ENCODE measurements at regions not wholly inside any gene's neighbourhood (a gene's known extent, or its start where the extent isn't known, plus 50 kb on each side); places are given as distances from the start of the nearest gene placed in this dataset.

DNA sequence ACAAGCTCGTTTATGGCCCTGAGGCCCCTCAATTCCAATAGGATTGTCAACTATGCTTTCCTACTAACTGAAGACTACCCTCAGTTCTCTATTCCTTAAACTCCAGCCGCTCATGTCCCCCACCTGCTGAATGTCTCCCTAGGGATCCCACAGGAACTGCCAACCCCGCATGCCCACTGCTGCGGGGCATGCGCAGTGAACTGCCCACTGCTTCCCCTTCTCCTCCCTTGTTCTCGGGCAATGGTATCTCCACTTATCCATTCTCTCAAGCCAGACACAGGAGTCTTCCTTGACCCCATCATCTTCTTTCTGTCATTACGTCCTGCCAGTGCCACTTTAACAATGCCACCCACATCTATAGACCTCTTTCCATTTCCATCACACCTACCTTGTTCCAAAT, 90.0 kb downstream of the FGF18 start:
- no peak for FAIRE-seq
- DNase-seq (ENCODE audit: low read depth): no peak
- TF ChIP-seq, protein P1, sequence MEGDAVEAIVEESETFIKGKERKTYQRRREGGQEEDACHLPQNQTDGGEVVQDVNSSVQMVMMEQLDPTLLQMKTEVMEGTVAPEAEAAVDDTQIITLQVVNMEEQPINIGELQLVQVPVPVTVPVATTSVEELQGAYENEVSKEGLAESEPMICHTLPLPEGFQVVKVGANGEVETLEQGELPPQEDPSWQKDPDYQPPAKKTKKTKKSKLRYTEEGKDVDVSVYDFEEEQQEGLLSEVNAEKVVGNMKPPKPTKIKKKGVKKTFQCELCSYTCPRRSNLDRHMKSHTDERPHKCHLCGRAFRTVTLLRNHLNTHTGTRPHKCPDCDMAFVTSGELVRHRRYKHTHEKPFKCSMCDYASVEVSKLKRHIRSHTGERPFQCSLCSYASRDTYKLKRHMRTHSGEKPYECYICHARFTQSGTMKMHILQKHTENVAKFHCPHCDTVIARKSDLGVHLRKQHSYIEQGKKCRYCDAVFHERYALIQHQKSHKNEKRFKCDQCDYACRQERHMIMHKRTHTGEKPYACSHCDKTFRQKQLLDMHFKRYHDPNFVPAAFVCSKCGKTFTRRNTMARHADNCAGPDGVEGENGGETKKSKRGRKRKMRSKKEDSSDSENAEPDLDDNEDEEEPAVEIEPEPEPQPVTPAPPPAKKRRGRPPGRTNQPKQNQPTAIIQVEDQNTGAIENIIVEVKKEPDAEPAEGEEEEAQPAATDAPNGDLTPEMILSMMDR (IDR thresholded peaks at IDR 0.05; ENCODE audit: insufficient read depth, low read length, severe bottlenecking): no peak
- no peak overlapping the region for H3K4me3 ChIP-seq (ENCODE audit: low read depth, low read length)
- H3K27me3 ChIP-seq (ENCODE audit: control insufficient read depth, insufficient read depth, low read length): no peaks in the 10 kb centered on the region
- H3K36me3 ChIP-seq (ENCODE audit: control insufficient read depth, insufficient read depth, low read length): no peaks in the 10 kb centered on the region

DNA sequence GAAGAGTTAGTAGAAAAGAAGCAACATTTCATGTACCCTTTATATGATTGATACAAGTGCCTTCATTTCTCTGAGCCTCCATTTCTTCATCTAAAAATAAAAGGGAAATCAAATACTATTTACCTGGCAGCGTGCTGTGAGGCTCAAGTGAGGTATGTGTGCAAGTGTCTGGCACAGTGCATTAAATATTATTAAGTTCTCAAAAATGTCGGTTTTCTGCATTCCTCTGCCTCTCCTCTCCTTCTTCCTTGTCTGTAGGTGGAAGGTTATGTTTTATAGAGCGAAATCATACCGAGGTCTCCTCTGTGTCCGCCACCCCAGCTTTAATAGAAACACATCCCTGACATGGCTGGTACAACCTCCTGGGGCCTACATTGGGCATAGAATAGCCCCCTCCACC, 93.0 kb downstream of the FGF18 start:
- Histone ChIP-seq H3K27me3 (ENCODE audit: control insufficient read depth, insufficient read depth, low read length) (no peaks in the 10 kb centered on the region), H3K4me3 (ENCODE audit: low read depth, low read length) (no peak overlapping the region), H3K36me3 (ENCODE audit: control insufficient read depth, insufficient read depth, low read length) (no peaks in the 10 kb centered on the region)
- DNase-seq (ENCODE audit: low read depth) (peak; percentile 12), FAIRE-seq (no peak)
- TF ChIP-seq, protein P1 (IDR thresholded peaks at IDR 0.05; ENCODE audit: insufficient read depth, low read length, severe bottlenecking): no peak

DNA sequence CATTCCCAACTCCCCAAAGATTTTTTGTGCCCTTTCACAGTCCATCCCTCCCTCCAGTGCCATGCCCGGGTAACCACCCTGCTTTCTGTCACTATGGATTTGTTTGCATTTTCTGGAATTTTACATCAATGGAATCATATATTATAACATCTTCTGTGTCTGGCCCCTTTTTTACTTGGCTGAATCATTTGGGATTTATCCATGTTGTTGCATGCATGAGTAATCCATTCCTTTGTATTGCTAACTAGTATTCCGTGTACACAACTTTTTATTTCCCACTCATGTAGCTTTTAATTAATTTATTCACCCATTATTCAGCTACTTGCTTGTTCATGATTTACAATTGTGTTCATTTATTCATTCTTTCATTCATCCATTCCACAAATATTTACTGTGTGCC, 94.1 kb downstream of the FGF18 start:
- DNase-seq (ENCODE audit: low read depth): peak; percentile 26
- Histone ChIP-seq H3K36me3 (ENCODE audit: control insufficient read depth, insufficient read depth, low read length) (no peaks in the 10 kb centered on the region), H3K27me3 (ENCODE audit: control insufficient read depth, insufficient read depth, low read length) (no peaks in the 10 kb centered on the region), H3K4me3 (ENCODE audit: low read depth, low read length) (no peak overlapping the region)
- TF ChIP-seq, protein P1 (IDR thresholded peaks at IDR 0.05; ENCODE audit: insufficient read depth, low read length, severe bottlenecking): no peak
- FAIRE-seq: no peak

DNA sequence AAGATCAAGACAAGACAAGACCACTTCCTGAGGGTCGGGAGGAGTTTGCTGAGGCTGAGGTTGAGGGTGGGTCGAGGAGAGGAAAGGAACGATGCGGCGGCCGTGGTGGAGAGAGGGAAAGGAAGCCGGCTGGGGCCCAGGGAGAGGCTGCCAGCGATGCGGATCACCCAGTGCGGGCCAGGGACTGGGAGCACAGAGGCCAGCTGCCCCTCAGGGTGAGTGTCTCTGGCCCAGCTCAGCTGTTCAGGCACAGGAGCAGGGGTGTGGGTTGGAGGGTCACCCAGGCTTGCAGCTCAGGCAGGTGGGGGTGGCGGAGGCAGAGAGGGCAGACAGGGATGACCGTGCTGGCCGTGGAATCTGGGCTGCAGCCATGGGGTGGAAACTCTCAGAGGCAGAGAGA, 99.5 kb downstream of the FGF18 start:
- Histone ChIP-seq H3K27me3 (ENCODE audit: control insufficient read depth, insufficient read depth, low read length) (no peaks in the 10 kb centered on the region), H3K4me3 (ENCODE audit: low read depth, low read length) (no peak overlapping the region), H3K36me3 (ENCODE audit: control insufficient read depth, insufficient read depth, low read length) (no peaks in the 10 kb centered on the region)
- TF ChIP-seq, protein P1 (IDR thresholded peaks at IDR 0.05; ENCODE audit: insufficient read depth, low read length, severe bottlenecking): no peak
- no peak for DNase-seq (ENCODE audit: low read depth)
- FAIRE-seq: no peak

DNA sequence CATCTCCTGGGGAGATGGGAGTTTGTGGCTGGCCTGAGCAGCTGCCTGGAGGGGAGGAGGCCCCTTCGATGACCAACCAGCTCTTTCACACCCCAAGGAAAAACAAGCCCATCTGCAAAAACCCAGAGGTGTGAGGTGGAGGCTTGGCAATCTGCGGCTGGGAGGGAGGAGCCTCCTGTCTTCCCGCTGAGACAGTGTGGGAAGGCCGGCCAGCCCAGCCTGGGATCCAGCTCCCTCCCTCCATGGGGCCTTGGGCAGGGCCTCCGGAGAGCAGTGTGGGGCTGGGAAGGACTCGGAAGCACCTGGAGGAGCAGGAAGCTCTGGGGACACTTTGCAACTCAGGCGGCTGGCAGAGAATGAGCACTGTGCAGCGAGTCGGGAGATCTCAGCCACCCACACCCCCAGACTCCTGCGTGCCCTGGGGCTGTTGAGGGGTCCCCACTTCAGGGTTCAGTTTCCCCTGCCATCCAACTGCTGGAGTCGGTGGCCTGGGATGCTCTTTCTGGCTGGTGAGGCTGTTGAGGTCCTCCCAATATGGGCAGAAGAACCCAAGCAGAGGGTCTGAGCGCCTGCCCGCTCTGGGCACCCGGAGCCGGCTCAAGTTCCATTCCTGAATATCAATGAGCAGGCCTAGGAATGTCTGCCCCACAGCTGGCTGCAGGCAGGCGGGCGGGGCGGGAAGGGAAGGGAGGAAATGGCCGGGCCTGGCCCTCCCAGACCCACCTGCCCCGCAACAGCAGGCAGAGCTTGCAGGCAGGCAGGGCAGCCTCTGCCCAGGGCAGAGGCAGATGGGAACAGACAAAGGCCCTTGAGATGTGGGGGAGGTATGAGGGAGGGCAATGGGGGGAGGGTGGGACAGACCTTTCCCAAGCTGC, 101.1 kb downstream of the FGF18 start:
- TF ChIP-seq, protein P1 (IDR thresholded peaks at IDR 0.05; ENCODE audit: insufficient read depth, low read length, severe bottlenecking): no peak
- H3K36me3 ChIP-seq (ENCODE audit: control insufficient read depth, insufficient read depth, low read length): no peaks in the 10 kb centered on the region
- H3K4me3 ChIP-seq (ENCODE audit: low read depth, low read length): no peak overlapping the region
- no peak for DNase-seq (ENCODE audit: low read depth)
- H3K27me3 ChIP-seq (ENCODE audit: control insufficient read depth, insufficient read depth, low read length): no peaks in the 10 kb centered on the region
- no peak for FAIRE-seq

Data from bronchial epithelial cell (primary cell).